ENCODE measurements at regions not wholly inside any gene's neighbourhood (a gene's known extent, or its start where the extent isn't known, plus 50 kb on each side); places are given as distances from the start of the nearest gene placed in this dataset.

- no peak for DNase-seq
Observed at GRCh38 chr1:209367061-209367772, 216.3 kb upstream of the CAMK1G start.

- no peak for DNase-seq
Observed at GRCh38 chr1:209368864-209369598, 214.5 kb upstream of the CAMK1G start.

DNA sequence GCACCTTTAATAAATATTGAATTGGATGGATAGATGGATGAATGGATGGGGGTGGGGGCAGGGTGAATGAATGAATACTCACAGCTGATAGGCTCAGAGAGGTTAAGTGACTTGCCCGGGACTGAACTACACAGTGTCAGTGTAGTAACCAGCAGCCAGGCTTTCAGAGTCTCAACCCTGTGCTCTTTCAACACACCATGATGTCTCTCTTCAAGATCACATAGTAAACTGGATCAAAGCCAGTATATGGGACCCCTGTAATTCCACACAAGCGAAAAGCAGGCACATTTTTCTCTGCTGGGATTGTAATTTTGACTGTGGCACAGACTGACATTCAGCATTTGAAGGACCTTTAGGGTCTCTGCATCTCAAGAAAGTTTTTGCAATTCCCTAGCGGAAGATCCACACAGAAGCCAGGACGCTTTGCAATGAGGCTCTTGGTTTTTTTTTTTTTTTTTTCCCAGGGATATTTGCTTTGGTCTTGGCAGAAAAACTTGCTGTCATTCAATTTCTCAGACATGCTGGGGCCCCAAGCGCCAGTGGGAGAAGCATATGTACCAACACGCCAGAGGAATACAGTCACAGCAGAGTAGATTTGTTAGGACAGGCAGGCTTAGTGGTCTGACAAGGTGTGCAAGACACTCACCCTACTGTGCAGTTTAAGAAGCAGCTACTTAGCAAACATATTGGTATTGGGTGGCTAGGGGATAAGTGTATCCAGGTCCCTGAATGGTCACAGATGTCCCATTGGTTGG, 213.1 kb upstream of the CAMK1G start:
- DNase-seq = no peak

- DNase-seq = no peak
Observed at GRCh38 chr1:209375097-209375496, 208.4 kb upstream of the CAMK1G start.

GRCh38 chr1:209375671-209376365, 207.7 kb upstream of the CAMK1G start:
- DNase-seq = no peak

DNA sequence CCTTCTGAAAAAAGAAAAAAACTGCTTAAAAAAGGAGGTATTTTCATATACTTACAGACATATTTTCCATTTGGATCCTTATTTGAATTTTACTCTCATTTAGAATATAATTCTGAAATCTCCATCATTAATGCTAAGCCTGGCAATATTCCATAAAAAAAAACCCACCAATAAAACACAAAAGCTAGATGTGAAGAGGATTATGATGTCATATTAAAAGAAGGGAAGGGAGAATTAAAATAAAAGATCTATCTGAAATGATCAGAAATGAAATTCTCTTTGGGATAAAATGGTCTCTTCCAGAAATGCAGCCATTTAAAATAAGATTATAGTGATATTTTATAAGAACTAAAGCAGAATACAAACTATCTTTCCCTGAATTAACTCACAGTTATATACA, 206.7 kb upstream of the CAMK1G start:
- DNase-seq = no peak

DNA sequence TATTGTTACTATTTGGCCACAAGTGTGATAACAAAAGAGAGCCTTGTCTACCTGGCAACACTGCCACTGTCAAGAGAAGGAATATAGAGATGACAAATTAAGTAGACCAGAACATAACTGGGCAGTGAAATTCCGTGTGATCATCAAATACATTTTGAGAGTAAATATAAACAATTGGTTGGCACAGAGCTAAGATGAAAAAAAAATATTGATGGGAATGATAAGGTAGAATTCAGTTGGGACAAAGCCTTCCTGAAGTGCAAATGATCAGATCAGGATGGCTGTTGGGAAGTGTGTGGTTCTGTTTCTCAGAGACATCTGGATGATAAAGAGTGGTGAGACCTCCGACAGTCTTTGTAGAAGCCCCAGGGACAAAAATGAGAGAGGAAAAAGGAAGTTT, 205.5 kb upstream of the CAMK1G start:
- DNase-seq = no peak

GRCh38 chr1:209379280-209379679, 204.2 kb upstream of the CAMK1G start:
- DNase-seq = no peak

GRCh38 chr1:209380420-209380819, 203.1 kb upstream of the CAMK1G start:
- no peak for DNase-seq

DNA sequence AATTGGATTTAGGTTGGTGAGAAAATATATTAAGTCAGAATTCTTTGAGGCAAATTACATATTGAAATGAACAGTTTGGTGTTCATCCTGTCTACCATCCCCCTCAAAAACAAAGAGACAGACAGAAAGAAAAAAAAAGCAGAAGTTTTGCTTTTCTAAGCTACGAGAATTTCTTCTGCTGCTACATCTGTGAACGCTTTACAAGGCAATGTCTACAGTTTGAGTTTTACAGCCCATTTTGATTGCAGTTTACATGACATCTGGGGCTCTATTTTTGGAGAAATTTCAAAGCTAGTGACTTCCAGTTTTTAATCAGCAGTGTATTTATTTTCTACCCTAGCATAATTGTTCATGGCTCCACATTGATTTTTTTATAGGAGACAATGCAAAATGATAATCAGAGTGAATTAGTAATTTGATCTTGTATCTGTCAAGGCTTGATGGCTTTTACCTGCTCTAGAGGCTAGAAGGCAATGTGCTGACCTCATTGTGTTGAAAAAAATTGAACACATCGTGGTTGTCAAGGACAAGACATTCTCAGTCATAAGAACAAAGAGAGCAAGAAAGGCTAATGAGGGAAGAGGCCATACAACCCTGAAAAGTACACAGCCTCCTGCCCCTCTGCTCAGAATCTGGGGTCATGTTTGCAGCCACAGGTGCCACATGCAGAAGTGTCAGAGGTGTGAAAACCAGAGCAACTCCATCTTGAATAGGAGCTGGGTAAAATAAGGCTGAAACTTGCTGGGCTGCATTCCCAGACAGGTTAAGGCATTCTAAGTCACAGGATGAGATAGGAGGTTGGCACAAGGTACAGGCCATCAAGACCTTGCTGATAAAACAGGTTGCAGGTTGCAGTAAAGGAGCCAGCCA, 201.0 kb upstream of the CAMK1G start:
- DNase-seq = no peak

GRCh38 chr1:209383422-209383821, 200.1 kb upstream of the CAMK1G start:
- no peak for DNase-seq

- DNase-seq = no peak
Observed at GRCh38 chr1:209383907-209384709, 199.4 kb upstream of the CAMK1G start.

GRCh38 chr1:209384710-209385550, 198.6 kb upstream of the CAMK1G start:
- no peak for DNase-seq

DNA sequence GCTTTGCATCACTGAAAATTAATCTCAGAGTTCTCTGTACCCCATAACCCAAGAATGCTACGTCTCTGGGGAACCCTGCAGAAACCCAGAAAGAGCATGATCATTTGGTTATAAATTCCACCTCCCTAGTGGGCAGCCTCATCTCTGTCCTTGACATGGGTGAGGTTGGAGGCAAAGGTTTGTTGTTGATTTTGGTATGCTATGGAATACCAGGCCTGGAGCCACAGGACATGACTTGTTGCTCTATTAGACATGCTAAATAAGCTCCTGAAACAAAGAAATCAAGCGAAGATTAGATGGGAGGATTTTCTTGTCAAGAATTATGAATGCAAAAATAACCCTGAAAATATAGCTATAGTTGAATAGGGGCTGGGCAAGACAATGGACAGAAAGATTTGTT, 197.4 kb upstream of the CAMK1G start:
- no peak for DNase-seq

- no peak for DNase-seq
Observed at GRCh38 chr1:209387271-209387968, 196.1 kb upstream of the CAMK1G start.

DNA sequence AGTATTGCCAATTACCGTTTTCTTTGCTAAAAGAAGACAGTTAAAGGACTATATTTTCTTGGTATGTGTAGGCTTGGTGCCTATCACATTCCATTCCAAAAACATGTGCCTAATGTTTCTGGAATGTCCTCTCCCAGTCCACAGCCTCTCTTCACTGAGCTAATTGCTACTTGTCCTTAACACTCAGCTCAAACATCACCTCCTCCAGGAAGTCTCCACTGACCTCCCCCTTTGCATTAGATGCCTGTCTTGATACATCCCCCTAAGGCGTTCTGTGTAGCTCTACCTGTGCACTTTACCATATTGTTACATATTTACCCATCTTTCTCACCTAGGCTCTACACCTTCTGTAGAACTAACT, 195.6 kb upstream of the CAMK1G start:
- DNase-seq = no peak

DNA sequence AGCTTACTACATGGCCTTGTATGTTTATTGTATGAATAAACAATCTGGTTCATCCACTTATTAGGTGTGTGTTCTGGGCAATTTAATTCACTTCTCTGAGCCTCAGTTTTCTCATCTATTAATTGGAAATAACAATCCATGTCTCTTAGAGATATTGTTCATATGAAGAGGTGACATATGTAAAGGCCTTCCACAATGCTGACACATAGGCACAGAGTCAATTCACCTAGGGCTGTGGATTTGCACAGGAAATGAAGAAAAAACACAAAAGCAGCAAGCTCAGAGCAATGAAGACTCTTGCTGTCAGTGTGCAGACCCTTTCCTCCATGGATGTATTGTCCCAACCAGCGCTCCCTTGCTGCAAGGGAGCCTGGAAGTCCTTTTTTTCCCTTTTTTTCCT, 195.2 kb upstream of the CAMK1G start:
- DNase-seq = no peak

DNA sequence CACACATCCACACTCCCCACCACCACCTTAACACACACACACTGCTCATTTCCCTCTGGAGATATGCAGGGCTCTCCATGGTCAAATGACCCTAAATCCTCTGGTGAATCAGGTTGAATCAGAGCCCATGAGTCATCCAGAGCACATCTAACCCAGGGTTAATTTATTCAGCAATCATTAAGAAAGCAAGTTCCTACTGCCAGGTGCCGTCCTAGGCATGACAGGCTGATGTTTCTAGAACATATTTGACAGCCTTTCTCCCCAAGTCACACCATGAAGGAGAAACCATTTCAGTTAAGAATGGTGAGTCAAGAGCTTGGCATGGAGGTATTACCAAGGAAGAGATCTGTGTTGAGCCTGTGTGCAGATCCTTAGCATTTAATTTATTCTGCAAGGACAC, 194.3 kb upstream of the CAMK1G start:
- no peak for DNase-seq

GRCh38 chr1:209389975-209390374, 193.5 kb upstream of the CAMK1G start:
- no peak for DNase-seq

DNA sequence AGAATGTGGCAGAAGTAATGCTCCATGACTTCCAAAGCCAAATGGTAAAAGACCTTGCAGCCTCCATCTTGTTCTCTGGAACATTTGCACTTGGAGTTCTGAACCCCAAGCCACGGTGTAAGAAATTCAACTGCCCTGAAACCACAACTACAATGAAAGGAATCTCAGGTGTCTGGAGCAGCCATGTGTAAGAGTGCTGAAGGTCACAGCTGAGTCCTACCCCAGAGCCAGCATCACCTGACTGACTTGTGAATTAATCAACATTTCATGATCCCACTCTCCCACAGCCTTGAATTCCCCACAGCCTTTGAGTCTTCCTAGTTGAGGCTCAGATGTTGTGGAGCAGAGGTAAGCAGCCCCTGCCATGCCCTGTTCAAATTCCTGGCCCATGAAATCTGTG, 192.8 kb upstream of the CAMK1G start:
- DNase-seq = no peak
